ENCODE measurements at regions not wholly inside any gene's neighbourhood (a gene's known extent, or its start where the extent isn't known, plus 50 kb on each side); places are given as distances from the start of the nearest gene placed in this dataset.

DNA sequence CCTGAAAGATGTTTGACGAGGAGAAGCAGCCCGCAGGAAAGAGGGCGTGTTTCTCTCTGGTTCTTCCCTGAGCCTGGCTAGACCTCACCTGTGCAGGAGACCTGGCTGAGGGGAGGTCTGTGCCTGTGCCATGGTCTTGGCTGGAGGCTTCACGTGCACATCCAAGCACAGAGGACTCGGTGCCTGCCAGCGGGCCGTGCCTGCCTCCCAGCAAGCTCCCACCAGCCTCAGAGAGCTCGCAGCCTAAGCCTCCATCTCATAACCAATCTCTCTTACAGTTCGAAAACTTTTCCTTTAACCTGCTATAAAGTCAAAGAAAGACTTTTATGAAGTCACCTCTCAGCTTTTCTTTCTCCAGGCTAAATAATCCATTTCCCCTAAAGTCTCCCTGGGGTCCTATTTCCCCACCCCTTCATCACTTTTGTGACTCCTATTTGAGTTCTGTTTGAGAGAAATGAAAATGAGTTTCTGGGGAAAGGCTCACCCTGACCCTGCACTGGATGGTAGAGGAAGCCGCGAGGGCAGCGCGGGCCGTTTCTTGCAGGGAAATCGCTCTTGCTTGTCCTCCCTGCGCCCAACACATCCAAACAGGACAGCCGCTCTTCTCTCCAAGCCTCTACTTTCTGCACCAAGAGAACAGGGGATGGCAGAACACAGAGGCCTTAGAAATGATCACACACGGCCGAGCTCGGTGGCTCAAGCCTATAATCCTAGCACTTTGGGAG, 521.0 kb downstream of the SOX11 start:
- no peak for DNase-seq

DNA sequence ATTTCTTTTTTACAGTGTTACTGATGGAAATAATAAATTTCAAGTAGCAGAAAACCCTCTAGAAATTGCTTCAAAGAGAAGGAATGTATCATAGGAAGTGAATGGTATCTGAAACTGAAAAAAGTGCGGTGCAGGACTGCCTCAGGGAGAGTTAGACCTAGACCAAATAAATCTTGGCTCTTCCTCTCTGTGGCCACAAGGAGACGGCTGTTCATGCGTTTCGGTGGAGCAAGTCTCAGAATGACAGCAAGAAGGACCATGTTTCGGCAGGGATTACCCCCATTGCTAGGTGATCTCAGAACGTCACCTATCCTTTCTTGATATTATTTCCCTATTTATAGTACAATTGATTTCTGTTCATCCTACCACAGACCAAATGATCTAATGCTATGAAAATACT, 522.3 kb downstream of the SOX11 start:
- DNase-seq, result no peak

DNA sequence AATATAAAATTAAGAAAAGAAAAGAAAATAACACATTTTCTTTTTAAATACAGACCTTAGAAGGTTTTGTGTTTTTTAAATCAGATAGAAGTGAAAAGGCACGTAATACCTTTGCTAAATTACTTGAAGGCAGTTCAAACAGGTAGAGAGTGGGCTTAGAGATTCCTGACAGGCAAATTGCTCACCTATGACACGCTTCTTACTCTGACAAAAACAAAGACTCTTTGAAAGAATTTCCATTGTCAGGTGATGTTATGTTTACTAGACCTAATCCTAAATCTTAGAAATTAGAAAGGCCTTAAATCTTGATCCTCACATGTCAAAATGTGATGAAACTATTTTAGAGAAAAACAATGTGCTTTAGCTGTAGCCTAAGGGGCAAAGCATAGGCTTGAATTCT, 522.9 kb downstream of the SOX11 start:
- DNase-seq, result no peak

DNA sequence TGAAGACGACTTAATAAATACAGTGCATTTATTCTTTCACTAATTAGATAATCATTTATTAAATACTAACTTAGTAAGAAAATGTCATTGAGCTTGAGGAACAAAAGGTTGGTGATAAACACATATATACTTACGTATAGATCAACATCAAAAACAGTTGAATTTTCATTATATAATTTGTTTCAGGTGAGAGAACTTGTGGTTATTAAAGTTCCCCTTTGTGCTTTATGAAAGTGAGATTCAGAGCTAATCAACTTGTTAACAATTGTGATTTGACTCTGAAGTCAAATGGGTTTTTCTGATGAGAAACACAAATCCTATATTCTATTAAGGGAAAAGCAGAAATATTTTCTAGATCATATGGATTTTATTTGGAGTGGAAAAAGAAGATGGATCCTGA, 524.0 kb downstream of the SOX11 start:
- DNase-seq, result no peak

DNA sequence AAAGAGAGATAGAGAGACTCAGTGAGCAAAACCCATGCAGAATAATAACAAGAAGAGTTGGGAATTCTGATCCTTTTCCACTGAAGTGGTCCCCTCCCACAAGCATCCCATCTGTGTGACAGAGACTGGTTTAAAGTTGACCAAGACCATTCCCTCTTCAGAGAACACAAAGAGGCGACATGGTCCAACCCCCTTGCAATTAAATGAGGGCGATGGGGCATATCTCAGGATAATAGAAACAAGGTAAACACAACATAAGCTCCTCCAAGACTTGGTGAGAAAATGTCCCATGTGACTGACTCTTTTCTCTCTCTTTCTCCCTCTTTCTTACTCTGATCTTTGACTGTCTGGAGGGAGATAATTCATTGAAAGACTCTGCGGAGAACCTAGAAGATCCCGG, 526.7 kb downstream of the SOX11 start:
- no peak for DNase-seq

DNA sequence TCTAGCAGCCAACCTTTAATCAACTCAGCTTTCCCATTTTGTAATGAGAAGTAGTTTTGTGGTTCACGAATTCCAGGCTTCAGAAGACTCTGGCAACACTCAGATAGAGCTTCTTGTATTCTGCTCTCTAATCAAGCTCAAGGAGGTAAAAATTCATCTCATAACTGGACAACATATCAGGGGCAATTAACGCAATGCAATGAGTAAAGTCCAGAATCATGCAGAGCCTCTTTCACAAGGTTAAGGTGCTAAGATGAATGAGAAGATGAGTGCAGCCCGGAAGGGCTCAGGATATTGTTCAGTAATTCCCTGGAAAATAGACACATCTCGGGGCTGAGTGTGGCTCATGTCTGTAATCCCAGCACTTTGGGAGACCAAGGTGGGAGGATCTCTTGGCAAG, 527.7 kb downstream of the SOX11 start:
- DNase-seq, result no peak

DNA sequence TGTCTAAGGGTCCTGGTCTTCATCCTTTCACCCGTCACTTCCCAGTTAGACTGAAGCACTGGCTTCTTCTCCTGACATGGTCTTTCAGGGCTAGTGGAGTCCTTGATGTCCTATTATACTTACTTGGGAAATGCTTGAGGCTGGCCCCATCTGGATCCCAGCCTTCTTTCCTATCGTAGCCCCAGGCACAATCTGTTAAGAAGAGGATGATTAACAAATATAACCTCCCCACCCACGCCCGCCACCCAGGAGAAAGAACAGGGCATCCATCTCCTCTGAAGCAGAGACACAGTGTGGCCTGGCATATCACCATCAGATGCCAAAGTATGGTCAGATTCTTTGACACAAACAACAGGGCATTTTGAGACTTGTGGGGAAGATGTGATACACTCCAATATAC, 530.1 kb downstream of the SOX11 start:
- DNase-seq, result no peak

DNA sequence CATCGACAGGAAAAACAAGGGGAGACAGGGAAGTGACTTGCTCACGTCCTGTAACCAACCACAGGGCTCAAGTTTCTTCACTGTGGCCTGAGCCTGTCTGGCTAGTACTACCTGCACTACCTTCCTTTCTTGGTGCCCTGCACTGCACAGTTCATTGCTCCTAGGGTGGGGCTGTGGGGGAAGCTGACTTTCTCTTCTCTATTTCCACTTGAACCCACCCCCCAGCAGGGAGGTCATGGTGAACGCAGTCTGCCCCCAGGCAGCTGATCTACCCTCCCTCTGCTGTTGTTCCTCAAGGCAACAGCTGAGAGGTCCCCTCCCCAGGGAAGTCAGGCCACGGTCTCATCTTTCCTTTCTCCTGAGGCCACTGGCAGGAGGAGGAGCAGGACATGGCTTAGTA, 532.1 kb downstream of the SOX11 start:
- DNase-seq, result no peak

DNA sequence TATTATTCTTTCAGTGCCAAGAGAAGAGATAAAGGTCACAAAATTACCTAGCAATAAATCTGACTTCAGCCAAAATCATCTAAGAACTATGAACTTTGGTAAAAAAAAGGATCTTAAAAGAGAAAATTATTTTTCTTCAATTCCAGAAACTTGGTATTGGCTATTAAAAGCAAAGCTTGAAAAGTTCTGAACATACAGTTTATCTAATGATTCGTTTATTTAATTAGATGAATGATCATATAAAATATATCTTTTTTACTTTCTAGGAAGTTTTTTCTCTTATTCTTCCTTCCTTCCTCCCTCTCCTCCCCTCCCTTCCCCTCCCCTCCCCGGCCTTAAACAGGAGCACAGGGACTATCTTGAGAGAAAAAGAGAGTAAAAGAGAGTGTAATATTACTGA, 536.1 kb downstream of the SOX11 start:
- DNase-seq, result no peak

DNA sequence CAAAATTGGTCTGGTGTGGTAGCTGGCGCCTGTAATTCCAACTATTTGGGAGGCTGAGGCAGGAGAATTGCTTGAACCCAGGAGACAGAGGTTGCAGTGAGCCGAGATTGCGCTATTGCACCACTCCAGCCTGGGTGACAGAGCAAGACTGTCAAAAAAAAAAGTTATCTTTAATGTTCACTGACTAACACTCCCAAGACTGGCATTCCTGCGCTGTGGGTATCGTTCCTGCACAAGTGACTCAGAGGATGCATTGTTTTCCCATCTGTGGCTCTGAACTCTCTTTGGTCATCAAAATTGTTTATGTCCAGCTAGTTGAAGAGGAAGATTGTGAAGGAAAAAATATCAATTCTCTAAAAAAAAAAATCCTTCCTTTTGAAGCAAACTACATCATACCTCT, 539.0 kb downstream of the SOX11 start:
- DNase-seq, result no peak

DNA sequence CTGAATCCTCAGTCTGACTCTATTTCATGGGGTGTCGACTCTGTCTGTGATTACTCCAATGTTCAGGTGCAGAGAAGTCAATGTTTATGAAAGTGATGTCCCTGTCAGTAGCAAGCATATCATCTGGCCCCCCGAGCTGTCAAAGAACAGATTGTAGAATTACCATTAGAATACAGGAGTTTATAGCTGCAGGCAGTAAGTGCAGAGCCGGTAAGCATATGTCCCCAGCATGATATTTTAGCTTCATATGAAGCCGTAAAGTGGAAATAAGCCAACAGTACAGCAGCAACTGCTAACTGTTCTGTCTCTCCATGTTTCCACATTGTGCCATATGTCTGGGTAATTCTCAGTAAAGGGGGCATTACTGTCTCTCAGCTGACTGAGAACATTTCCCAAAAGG, 541.8 kb downstream of the SOX11 start:
- DNase-seq, result no peak

DNA sequence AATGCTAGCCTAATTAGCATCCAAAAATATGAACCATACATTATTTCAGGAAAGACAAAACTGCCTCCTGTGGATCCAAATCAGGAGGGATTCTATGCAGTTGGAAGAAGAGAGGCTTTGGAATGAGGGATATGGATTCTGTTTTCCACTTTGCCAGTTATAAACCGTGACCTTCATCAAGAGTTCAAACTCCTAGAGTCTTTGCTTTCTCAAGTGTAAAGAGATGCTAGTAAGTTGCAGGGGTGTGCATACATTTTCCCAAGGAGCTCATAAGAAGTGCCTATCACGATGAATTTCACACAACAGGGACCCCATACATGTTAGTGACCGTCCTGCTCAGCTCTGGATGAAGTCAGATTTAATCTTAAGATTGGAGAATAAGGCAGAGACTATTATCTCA, 542.5 kb downstream of the SOX11 start:
- DNase-seq, result no peak

DNA sequence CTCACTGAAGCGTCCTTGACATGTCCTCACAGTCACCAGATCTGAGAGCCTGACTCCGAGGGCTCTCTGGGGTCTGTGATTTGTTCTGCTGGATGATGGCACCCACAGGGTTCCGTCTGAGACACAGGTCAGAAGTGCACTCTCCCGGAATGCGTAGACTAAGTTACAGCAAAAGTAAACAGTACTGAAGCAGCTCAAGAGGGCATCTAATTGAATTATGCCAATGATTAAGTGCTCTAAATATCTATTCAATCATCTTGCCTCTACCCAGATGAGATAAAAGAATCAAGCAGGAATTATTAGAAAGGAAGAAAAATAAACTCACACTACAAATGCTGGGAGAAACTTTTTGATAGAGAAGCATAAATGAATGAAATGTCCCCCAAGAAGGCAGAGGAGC, 544.1 kb downstream of the SOX11 start:
- no peak for DNase-seq

DNA sequence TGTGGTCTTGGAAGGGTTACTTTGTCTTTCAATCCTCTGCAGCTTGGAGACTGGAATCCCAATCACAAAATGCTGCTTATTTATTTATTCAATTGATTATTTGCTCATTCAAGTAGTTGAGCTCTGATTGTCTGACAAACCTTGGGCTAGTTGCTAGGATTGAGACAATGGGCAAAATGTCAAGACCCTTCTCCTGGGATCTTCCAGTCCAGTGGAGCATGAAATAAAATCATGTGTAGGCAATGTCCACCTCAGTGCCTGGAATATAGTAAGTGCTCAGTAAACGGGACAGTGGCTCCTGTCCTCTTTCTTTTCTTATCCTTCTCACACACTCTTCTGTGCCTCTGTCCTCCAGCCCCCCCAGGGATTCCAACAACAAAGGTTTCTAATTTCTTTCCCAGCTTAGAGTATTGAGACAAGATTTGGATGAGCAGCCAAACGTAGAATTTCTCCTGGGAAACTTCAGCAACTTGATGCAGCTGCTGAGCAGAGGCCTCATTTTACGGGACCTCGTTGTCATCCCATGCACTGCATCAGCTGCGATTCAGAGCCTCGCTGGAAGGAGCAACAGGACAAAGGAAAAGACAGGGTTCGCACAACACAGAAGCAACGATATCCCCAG, 545.0 kb downstream of the SOX11 start:
- no peak for DNase-seq

DNA sequence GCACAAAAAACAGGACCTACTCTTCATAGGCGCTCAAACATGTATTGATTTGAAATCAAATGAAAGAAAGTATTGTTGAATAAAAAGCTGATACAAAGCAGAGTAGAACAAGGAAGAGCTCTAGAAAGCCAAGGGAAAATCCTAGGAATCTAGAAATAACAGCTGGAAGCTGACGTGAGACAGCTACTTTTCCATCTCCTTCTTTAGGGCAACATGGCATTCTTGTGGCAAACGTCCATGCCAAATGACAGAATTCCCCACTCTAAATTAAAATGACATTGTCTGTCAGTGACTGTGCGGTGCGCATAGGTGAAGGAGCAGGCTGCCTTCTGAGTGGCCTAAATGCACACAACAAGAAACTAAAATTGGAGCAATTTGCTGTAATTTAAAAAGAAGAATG, 557.4 kb downstream of the SOX11 start:
- no peak for DNase-seq

DNA sequence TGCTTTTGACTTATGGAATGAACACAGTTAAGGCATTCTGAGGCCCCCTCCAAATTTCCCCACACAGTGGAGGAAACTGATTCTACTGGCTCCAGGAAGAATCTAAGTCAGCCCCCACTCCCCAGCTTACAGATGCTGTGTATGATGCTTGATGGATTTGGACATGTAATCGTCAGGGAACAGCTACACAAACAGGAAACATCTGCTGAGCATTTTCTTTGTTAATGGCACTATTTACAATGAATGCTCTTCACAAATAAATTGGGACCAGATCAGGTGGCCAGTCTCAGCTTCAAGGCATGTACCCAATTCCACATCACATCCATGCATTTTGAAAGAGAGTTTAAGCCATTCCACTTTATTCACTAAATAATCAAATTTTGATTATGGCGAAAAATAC, 562.3 kb downstream of the SOX11 start:
- peak; percentile 39 to 86 for DNase-seq

DNA sequence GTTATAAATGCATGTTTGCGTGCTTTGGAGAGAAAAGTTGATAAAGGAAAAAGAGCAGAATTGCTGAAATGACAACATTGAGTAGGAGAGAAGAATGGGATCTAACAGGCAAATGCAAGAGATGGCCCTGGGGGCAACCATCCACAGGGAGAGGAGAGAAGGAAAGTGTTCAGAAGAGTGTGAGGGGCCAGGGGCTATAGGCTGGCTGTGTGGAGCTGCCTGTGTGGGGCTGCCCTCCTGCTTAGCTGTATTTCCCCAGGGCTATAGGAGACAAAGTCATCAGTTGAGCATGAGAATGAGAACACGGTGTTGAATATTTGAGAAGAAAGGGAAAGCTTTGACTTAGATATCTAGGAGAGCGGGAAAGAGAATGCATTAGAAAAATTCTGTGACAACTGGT, 572.0 kb downstream of the SOX11 start:
- DNase-seq, result no peak

DNA sequence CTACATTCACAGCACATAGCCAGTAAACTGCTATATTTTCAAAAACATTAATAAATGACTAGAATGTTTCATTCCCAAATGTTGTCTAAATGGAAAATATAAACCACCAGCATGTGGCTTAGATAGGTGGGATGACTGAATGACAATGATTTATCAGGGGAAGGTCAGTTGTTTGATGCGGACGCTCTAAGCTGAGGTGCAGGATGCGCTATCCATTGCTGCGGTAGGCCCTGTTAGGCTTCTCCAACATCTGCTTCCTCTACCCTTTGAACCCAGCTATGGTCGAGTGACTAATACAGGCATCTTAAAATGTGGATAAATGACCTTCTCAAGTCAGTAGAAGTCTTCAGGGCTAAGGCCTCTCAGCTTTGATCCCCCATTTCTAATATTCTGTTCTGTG, 584.2 kb downstream of the CMPK2 start:
- DNase-seq, result no peak

DNA sequence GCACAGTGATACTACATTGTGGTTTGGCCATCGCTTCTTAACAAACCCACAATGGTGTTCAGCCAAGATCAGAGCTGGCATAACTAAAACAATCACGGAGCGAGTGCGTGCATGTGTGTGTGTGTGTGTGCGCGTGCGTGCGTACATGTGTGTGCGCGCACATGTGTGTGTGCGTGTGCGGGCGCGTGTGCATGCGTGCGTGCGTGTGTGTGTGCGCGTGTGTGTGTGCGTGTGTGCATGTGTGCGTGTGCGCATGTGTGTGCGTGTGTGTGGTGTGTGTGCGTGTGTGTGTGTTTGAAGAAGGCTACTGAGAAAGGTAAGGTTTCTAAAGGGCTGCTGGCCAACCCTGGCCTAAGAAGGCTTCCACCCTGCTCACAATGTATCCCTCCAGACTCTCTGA, 582.4 kb downstream of the CMPK2 start:
- no peak for DNase-seq

DNA sequence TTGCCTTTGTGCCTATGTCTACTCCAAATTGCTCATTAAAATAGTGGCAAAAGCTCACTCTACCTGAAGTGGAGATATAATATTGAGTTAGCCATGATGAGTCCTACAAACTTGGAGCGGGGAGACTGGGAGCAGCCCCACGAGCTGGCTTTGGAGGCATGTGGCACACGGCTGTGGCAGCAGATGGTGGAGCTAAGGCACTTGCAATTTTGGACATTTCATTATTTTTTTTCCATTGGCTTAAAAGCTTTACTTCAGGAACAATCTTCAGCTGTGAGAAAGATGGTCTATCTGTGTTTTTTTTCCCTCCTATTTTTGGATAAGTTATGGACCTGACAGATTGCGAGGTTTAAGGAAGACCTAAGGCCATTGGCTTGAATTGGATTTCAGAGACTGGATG, 578.3 kb downstream of the CMPK2 start:
- DNase-seq, result no peak

DNA sequence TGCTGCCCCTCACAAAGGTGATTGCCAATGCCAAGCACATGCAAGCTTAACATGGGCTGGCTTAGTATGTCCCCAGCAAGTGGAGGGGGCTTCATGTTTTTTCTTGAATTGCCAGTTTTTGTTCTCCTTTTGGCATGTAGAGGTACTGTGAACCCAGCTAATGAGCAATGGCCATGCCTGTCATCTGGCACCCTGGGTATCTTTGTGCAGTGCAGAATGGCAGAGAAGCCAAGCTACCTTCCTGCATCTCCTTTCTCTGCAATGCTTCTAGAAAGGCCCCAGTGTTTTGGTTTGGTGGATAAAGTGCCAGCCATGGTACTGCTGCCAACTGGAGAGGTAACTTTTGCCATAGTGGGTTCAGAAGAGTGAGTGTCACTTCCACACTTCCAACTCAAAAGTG, 576.9 kb downstream of the CMPK2 start:
- no peak for DNase-seq

DNA sequence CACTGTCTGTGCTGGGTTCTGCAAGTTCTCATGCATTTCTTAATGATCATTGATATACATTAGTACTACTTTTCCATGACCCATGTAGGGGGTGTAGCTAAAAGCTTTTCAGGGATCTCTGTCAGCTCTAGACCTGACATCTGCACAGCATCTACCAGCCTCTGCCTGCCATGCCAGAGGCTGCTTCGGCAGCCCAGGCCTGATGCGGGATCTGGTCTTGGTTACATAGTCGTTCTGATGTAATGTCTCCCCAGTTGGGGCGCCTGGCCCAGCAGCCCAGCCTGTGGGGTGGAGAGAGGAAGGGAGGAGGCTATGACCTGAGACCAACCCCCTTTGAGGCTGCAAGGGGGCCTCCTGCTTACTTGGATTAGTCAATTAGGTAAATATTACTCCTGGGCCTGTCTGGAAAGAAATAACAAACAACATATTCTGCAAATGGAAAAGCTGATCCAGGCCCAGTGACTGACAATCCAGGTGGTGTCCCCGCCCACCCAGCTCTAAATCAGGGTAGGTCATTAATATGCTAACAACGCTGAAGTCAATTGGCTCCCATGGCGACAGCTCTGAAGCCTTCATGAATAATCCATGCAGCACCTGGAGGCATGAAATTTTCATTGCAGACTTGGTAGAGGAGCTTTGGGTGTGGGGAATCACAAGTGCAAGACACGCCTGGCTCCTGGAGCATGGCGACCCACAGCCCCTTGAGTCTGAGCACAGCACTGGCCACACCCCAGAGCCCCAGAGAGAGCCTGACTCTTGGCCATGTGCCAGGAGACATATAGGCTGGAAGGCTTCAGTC, 575.3 kb downstream of the CMPK2 start:
- DNase-seq, result peak in 1 of 2 experiments; percentile 22

DNA sequence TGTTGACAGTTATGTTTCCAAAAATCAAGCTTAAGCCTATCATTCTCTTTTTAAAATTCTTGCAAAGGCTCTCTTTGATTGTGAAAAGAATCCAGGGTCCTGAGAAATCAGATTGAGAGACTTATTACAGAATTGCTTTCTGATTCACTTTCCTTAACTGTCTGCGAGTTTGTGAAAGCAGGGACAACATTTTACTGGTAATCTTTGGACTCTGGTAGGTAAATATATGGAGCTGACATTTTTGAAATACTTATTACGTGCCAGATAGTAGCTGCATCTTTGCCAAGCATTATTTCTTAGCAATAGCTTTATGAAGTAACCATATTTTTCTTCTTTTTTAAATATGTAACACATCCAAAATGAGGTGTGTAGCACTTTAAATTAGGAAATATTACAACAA, 570.9 kb downstream of the CMPK2 start:
- DNase-seq, result no peak

DNA sequence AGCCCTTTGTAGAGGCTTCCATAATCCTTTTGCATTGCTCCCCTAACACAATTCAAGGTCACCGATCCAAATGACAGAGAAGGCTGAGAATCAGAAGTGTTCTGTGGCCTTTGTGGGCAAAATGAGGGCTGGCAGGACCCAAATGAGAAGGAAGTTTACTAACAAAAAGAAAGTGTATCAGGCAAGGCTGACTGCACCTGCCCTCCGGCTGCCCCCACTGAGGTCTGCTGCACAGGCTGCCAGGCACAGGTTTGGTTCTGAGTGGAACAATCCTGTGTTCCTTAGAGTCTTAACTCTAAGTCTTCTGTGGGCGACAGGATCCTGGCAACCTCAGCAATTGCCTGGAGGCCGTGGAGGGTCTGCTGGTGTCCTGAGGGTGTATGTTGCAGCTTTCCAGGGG, 568.5 kb downstream of the CMPK2 start:
- DNase-seq, result no peak

All from NCI-H2081 (cell line).